NCI-H2029 treated with DMSO at 0.1 percent for 48 hours (cell line): ENCODE measurements at regions not wholly inside any gene's neighbourhood (a gene's known extent, or its start where the extent isn't known, plus 50 kb on each side); places are given as distances from the start of the nearest gene placed in this dataset.
"Not testable (repeated sequence)": the region's sequence is repeated elsewhere in the genome, so short reads cannot be mapped to it uniquely, and the experiment has no call there.

Experiments
- DNase-seq: peaks from one replicate; lab custom pipeline; 2025; lab: John Stamatoyannopoulos, UW

DNA sequence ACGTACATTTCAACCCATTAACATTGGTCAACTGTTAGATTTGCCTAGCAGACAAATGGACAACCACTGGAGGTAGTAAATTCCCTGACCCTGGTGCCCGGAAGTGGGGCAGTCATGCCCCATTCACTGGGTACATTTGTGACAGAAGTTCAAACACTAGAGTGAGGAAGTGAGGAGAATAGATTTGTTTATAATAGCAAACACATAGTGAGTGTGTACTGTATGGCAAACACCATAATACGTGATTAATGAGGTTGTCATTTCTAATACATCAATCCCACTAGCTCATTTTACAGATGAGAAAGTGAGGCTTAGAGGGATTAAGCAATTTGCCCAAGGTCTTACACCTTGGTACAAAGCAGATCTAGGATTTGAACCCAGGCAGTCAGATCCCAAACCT, 181.9 kb upstream of the MKLN1 start:
- no peak for DNase-seq

GRCh38 chr7:131147604-131148003, 180.1 kb upstream of the MKLN1 start:
- DNase-seq, result no peak

GRCh38 chr7:131148258-131148657, 179.4 kb upstream of the MKLN1 start:
- DNase-seq, result no peak

DNA sequence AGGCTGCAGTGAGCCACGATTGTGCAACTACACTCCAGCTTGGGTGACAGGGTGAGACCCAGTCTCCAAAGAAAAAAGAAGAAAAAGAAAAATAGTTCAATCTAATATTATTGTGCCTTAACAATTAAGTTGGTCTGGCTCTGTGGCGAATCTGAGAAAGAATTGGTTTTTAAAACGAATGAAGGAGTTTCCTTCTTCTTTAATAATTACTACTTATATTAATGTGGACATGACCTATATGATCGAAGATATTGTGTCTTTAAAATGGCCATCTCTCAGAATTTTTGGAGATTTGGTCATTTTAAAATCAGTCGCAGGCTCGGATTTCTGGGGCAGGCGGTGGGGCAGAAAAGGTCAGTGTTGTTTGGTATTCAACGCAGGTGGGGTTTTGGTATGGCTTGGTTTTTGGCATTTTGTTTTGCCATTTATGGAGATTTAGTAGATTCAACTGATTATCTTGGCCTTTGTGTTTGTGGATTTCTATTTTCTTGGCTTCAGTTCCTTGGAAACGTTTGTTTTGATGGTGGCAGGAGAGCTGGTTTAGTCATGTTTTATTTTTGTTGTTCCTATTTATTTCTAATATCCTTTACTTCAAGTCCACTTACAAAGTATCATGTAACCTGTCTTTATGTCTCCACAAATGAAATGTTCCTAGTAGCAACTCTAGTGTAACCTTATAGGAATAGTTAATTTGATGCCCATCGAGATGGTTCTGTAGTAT, 178.8 kb upstream of the MKLN1 start:
- no peak for DNase-seq

GRCh38 chr7:131149429-131149773, 178.3 kb upstream of the MKLN1 start:
- DNase-seq, result no peak

- DNase-seq, result no peak
These were observed 177.8 kb upstream of the MKLN1 start for GRCh38 chr7:131149840-131150239.

DNA sequence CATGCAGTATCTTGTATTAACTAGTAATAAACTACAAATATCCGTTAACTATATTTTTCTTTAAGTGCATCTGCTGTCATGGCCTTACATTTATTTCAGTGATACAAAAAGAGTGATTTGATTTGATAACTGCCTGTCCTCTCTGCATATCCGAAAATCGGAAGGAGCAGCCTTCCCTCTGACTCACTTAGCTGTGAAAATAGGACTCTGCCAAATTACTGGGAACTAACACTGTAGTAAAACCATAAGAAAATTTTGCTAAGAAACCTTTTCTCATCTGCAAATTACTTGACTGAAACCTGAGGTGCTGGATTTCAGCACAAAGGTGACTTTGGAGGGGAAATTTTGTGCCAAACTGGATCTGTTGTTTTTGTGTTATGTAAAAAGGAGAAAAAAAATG, 176.6 kb upstream of the MKLN1 start:
- no peak for DNase-seq

- DNase-seq, result no peak
These were observed 174.9 kb upstream of the MKLN1 start for GRCh38 chr7:131152766-131153165.

DNA sequence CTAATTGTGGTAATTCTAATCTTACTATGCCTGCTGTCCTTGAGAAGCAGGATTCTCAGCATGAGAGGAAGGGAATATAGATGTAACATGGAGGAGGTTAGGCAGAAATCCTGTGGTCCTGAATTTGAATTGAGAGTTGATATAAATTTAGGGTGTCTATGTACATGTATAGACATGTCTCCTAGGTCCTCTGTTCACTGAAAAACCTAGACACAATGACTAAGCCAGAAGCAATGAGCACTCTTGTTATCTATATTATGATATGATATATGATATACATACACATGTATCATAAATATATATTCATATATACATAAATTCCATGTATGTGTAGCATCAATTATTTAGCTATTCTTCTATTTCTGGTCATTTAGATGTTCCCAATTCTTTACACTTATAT, 173.3 kb upstream of the MKLN1 start:
- no peak for DNase-seq

- DNase-seq, result no peak
These were observed 170.0 kb upstream of the MKLN1 start for GRCh38 chr7:131157530-131158243.

GRCh38 chr7:131158244-131158636, 169.4 kb upstream of the MKLN1 start:
- DNase-seq, result not testable (repeated sequence)

DNA sequence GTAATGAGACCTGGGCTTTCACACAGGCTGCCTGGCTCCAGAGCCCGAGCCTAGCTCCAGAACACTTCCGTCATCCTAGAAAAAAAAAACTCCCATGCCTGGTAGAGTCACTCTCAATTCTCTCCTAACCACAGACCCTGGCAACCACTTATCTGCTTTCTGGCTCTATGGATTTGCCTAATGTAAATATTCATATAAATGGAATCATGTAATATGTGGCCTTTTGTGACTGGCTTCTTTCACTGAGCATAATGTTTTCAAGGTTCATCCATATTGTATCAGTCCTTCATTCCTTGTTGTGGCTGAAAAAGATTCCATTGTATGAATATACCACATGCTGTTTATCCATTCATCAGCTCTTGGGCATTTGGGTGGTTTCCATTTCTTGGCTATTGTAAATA, 167.7 kb upstream of the MKLN1 start:
- no peak for DNase-seq

GRCh38 chr7:131161103-131161502, 166.6 kb upstream of the MKLN1 start:
- DNase-seq, result no peak

GRCh38 chr7:131164025-131164925, 163.4 kb upstream of the MKLN1 start:
- DNase-seq, result no peak

GRCh38 chr7:131166066-131166465, 161.6 kb upstream of the MKLN1 start:
- no peak for DNase-seq

DNA sequence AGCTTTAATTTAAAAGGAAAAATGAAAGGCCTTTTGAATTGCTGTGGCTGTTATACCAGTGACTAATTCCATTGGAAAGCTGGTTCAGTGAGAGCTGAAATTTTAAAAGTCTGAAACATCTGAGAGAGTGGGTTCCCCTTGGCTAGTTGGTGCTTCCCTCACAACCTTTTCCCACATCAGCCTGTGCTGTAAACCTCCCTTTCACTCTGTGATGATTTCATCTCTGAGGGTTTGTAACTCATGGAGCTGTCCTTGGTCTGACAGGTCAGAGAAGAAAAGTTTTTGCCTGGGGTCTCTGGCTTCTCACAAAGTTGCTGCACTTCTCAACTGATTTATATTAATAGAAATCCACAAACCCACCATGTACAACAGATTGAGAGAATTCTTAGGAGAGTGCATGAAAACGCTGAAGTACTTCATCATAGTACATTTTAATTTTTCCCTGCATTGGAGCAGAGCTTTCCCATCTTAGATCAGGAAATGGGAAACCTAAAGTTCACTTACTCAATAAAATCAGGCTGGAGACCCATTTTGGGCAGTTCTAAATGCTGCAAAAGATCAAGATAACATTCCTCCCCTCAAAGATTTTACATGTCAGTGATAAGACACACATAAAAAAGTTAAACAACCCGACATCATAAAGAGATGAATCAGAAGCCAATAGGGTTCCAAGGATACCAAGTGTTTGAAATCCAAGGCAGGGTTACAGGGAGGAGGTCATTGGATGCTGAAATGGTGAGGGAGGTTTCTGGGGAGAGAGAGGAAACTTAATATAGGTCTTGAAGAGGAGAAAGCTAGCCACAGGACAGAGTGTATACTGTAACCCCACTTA, 157.0 kb upstream of the MKLN1 start:
- DNase-seq, result no peak

GRCh38 chr7:131173145-131173890, 154.4 kb upstream of the MKLN1 start:
- no peak for DNase-seq

GRCh38 chr7:131174391-131174790, 153.3 kb upstream of the MKLN1 start:
- DNase-seq, result no peak

DNA sequence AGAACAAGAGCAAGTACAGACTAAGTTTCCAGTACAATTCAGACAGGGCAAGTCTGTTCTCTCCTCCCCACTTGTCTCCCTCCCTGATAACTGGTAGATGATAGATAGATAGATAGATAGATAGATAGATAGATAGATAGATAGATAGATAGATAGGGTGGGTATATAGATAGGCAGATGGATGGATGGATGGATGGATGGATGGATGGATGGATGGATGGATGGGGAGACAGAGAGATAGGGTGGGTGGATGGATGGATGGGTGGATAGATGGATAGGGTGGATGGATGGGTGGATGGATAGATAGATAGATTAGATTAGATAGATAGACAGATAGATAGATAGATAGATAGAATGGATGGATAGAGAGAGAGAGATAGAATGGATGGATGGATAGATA, 152.8 kb upstream of the MKLN1 start:
- DNase-seq, result no peak

DNA sequence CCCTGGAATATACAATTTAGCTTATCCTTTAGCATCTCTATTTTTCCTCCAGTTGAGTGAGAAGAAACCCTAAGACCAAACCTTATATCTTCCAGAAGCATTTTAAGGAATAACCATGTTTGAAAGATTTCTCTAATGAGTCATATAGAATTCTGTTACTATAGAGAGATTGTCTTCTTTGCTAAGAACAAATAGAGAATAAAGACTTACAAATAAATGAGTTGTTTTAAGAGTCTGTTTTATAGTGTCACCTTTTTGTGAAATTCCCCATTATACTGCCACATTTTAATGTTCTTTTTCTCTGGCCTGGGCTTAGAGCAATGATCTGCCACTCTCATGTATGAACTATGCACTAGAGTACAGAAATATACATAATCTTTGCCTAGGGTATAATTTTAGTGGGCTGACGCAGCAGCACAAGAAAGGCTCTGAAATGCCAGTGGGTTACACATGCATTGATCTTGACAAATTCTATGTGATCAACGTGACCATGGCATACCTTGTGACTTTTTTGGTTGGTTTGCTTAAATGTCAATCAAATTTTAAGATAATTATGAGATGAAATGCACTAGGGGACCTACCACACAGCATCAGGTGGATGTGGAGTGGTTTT, 145.1 kb upstream of the MKLN1 start:
- DNase-seq, result no peak

DNA sequence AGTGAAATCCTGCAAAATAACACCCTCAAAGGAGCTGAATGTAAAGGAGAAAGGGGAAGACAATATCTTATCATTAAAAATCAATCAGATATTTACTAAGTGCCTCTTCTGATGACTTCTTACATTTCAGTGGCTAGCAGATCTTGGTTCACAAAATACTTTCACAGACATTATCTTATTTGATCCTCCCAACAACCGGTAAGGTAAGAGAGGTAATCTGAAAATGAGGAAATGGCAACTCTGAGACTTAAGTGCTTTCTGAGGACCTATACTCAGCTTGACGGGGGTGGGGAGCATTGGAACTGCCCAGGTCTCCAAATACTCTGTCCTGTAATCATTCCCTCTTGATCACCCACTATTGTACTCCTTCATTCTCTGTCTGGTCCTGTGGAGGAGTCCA, 144.6 kb upstream of the MKLN1 start:
- DNase-seq, result no peak
